ENCODE measurements at regions not wholly inside any gene's neighbourhood (a gene's known extent, or its start where the extent isn't known, plus 50 kb on each side); places are given as distances from the start of the nearest gene placed in this dataset.

DNA sequence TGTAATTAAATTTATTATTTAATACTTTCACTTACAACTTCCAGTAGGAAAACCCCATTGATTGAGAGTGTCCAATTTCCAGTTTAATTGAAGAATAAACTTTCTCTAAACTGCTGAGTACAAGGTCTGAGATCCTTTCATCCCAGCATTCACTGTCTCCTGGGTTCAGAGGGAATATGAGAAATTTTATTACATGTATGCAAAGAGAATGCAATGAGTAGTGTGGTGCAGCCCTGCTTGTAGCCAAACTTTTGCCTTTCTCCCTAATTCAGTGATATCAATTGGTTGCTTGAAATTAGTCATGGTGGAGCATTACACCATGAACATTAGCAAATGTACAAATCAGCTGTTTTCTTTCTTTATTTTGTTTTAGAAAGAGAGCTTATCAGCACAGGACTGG, 780.6 kb upstream of the MDGA2 start:
- no peak for FAIRE-seq

GRCh38 chr14:48454887-48455286, 779.5 kb upstream of the MDGA2 start:
- FAIRE-seq (no peak), DNase-seq (ENCODE audit: insufficient read length, low spot score) (no peak)
- TF ChIP-seq, protein P1, sequence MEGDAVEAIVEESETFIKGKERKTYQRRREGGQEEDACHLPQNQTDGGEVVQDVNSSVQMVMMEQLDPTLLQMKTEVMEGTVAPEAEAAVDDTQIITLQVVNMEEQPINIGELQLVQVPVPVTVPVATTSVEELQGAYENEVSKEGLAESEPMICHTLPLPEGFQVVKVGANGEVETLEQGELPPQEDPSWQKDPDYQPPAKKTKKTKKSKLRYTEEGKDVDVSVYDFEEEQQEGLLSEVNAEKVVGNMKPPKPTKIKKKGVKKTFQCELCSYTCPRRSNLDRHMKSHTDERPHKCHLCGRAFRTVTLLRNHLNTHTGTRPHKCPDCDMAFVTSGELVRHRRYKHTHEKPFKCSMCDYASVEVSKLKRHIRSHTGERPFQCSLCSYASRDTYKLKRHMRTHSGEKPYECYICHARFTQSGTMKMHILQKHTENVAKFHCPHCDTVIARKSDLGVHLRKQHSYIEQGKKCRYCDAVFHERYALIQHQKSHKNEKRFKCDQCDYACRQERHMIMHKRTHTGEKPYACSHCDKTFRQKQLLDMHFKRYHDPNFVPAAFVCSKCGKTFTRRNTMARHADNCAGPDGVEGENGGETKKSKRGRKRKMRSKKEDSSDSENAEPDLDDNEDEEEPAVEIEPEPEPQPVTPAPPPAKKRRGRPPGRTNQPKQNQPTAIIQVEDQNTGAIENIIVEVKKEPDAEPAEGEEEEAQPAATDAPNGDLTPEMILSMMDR (IDR thresholded peaks at IDR 0.05; ENCODE audit: insufficient read depth, missing control alignments): no peak

More for the DNA sequence above, 780.6 kb upstream of the MDGA2 start:
- no peak for DNase-seq (ENCODE audit: insufficient read length, low spot score)
- TF ChIP-seq, protein P1 (IDR thresholded peaks at IDR 0.05; ENCODE audit: insufficient read depth, missing control alignments): no peak

DNA sequence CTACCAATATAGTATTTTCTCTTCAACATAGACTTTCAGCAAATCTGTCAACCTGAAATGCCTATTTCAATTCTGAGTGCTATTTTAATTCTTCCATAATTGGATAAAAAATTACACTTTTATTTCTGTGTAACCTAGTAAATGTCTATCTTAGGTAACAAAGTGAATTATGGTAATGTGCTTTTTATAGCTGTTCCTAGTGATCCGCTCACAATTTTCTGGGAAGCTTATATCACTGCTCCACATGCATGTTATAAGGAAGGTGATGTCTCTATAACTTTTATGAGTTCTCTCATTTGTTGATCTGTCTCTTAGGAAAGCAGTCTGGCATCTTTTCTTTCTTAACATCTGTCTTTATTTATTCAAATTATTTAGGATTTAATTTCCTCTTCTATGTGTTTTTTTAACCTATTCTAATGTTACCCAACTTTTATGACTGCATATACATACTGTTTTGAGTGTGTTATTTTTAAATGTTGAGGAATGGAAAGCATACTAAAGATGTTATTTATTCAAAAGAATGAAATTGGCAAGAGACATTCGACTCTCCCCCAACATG, 777.1 kb upstream of the MDGA2 start:
- FAIRE-seq (no peak), DNase-seq (ENCODE audit: insufficient read length, low spot score) (no peak)
- TF ChIP-seq, protein P1 (IDR thresholded peaks at IDR 0.05; ENCODE audit: insufficient read depth, missing control alignments): no peak

DNA sequence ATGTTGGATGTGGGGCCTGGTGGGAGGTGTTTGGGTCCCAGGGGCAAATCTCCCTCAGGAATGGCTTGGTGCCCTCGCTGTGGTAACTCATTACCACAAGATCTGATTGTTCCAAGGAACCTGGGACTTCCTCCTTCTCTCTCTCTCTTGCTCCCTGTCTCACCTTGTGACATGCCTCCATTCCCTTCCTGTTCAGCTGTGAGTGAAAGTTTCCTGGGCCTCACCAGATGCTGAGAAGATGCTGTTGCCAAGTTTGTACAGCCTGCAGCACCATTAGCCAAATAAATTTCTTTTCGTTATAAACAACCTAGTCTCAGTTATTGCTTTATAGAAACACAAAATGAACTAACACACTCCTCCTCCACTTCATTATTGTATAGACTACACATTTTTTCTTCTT, 759.8 kb upstream of the MDGA2 start:
- DNase-seq (ENCODE audit: insufficient read length, low spot score): no peak
- FAIRE-seq: no peak
- TF ChIP-seq, protein P1 (IDR thresholded peaks at IDR 0.05; ENCODE audit: insufficient read depth, missing control alignments): no peak

GRCh38 chr14:48430805-48431204, 755.4 kb upstream of the MDGA2 start:
- no peak for FAIRE-seq

DNA sequence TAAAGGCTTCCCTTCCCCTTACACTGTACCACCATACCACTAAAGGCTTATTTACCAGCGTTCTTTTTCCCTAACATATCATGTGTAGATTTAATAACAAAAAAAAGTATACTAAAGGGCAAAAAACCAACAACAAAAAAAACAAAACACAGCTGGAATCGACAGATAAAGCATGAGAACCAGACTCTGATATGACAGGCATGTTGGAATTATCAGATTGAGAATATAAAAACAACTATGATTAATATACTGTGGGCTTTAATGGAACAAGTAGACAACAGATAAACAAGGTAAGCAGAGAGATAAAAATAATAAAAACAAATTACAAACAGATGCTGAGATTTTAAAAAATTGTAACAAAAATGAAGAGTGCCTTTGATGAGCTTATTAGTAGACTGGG, 754.1 kb upstream of the MDGA2 start:
- TF ChIP-seq, protein P1 (IDR thresholded peaks at IDR 0.05; ENCODE audit: insufficient read depth, missing control alignments): no peak
- DNase-seq (ENCODE audit: insufficient read length, low spot score) (no peak), FAIRE-seq (no peak)

More at GRCh38 chr14:48430805-48431204, 755.4 kb upstream of the MDGA2 start:
- TF ChIP-seq, protein P1 (IDR thresholded peaks at IDR 0.05; ENCODE audit: insufficient read depth, missing control alignments): no peak
- no peak for DNase-seq (ENCODE audit: insufficient read length, low spot score)

DNA sequence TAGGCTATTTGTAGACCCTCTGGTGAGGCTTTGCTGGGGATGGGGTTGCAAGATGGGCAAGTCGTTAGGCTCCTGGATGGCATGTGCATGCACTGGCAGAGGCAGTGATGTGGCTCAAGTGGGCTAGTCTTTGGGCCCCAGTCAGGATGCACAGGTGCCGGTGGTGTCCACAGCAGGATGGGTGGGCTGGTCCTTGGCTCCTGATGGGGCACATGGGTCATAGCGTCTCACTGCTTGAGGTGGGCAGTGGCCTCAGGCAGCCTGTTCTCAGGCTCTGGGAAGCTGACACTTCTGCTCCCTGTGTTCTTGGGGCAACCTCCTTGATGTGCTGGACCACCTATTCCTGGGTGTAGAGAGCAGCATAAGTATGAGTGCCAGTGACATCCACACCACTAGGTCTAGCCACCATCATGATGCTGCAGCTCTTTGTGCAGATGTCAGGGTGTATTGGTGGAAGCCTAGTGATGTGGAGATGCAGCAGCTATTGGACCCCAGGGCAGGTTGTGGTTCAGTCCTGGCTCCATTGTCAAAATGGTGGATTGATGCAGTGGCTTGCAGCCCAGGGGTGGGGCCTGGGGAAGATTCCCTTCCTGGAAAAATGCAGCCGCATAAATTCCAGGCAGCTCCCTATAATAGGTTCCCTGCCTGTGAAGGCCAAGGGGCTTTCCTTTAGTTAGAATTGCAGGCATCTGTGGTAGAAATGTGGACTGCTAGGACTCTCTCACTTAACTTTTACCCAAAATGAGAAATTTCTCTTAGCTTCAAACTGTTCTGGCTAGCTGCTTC, 742.5 kb upstream of the MDGA2 start:
- TF ChIP-seq, protein P1 (IDR thresholded peaks at IDR 0.05; ENCODE audit: insufficient read depth, missing control alignments): no peak
- DNase-seq (ENCODE audit: insufficient read length, low spot score) (no peak), FAIRE-seq (no peak)
